ENCODE measurements at regions not wholly inside any gene's neighbourhood (a gene's known extent, or its start where the extent isn't known, plus 50 kb on each side); places are given as distances from the start of the nearest gene placed in this dataset.

DNA sequence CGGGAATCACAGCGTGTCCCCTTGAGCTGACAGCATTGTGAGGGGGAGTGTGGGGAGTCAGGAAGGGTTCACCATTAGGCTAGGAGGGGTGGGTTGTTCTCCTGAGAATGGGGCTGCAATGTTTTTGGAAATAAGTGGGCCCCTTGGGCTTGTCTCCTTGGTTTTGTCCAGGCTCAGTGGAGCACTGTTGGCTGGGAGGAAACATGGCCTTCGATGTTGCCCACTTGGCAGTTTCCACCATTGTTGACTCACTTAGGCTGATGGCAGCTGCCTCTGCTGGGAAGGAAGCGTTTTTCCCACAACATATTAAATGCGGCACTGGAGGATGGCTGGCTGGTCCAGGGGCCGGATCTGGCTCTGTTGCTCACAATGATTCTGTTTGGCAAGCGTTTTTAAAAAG is 512.1 kb downstream of the QKI start:
- no peak for TF ChIP-seq EZH2phosphoT487 (IDR thresholded peaks at IDR 0.05; ENCODE audit: insufficient read depth, low read depth)
- no peak for TF ChIP-seq EZH2 (IDR thresholded peaks at IDR 0.05; ENCODE audit: insufficient read depth, poor library complexity, severe bottlenecking)
